Hepatocyte (in vitro differentiated cells): ENCODE measurements at regions not wholly inside any gene's neighbourhood (a gene's known extent, or its start where the extent isn't known, plus 50 kb on each side); places are given as distances from the start of the nearest gene placed in this dataset.

ENCODE experiments used
- EZH2 ChIP-seq: fragments of 200-600 bp; sonication (generic); IDR thresholded peaks from 2 replicates; pipeline ENCODE4 v1.6.1; 2016; ENCODE audit warnings: antibody characterized with exemption, mild to moderate bottlenecking, borderline replicate concordance
- EZH2phosphoT487 ChIP-seq: fragments of 200-600 bp; sonication (generic); IDR thresholded peaks from one replicate; pipeline ENCODE4 v1.6.1; 2018; ENCODE audit warnings: antibody characterized with exemption, mild to moderate bottlenecking, low read depth, moderate library complexity; ENCODE audit not compliant: unreplicated experiment, severe bottlenecking
- TF ChIP-seq, protein P1 (sequence below): fragments of 200-600 bp; sonication (generic); IDR thresholded peaks from 2 replicates; pipeline ENCODE4 v1.5.1; 2016; ENCODE audit warnings: antibody characterized with exemption, mild to moderate bottlenecking; ENCODE audit not compliant: poor library complexity

DNA sequence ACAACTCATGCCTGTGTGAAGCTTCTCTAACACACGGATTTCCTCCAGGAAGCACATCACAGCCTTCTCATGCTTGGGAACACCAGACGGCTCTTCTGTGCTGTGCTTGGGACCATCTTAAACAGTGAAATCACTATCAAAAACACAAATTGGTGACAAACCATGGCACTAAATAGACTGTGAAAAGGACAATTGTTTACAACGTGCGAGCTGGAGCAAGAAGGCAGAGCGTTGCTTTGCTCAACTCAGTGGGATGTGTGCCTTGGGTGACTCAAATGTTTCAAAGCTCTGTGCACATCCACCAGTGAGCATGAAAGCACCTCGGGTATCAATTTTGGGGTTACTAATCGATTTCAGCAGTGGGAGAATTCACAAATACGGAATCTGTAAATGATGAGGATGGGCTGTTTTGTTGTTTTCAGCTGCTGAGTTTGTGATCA is 182.4 kb upstream of the ARL4C start:
- TF ChIP-seq, protein P1, sequence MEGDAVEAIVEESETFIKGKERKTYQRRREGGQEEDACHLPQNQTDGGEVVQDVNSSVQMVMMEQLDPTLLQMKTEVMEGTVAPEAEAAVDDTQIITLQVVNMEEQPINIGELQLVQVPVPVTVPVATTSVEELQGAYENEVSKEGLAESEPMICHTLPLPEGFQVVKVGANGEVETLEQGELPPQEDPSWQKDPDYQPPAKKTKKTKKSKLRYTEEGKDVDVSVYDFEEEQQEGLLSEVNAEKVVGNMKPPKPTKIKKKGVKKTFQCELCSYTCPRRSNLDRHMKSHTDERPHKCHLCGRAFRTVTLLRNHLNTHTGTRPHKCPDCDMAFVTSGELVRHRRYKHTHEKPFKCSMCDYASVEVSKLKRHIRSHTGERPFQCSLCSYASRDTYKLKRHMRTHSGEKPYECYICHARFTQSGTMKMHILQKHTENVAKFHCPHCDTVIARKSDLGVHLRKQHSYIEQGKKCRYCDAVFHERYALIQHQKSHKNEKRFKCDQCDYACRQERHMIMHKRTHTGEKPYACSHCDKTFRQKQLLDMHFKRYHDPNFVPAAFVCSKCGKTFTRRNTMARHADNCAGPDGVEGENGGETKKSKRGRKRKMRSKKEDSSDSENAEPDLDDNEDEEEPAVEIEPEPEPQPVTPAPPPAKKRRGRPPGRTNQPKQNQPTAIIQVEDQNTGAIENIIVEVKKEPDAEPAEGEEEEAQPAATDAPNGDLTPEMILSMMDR, result no peak
- TF ChIP-seq EZH2 (no peak), EZH2phosphoT487 (no peak)
